DND-41 (cell line): ENCODE measurements at regions not wholly inside any gene's neighbourhood (a gene's known extent, or its start where the extent isn't known, plus 50 kb on each side); places are given as distances from the start of the nearest gene placed in this dataset.

Experiments
- CTCF ChIP-seq: IDR thresholded peaks from 2 replicates; pipeline ENCODE4 v1.5.1; 2012; ENCODE audit warnings: borderline replicate concordance, low read length, moderate library complexity, mild to moderate bottlenecking; ENCODE audit not compliant: poor library complexity, severe bottlenecking; ENCODE audit errors: extremely low read depth
- EZH2 ChIP-seq: IDR thresholded peaks from 3 replicates; pipeline ENCODE4 v1.6.1; 2012; ENCODE audit warnings: borderline replicate concordance, low read depth, mild to moderate bottlenecking, moderate library complexity, low read length, inconsistent platforms; ENCODE audit not compliant: severe bottlenecking

GRCh38 chr9:17060450-17060849 is 74.4 kb upstream of the CNTLN start:
- TF ChIP-seq CTCF = no peak
- no peak for TF ChIP-seq EZH2
